Astrocyte (in vitro differentiated cells and primary cell): ENCODE measurements at regions not wholly inside any gene's neighbourhood (a gene's known extent, or its start where the extent isn't known, plus 50 kb on each side); places are given as distances from the start of the nearest gene placed in this dataset.
"Not testable (repeated sequence)": the region's sequence is repeated elsewhere in the genome, so short reads cannot be mapped to it uniquely, and the experiment has no call there.

Source experiments
- DNase-seq: peaks from one replicate; pipeline ENCODE4 v3.0.0-alpha.2; 2010; ENCODE audit warnings: low read depth
- FAIRE-seq: peaks from 2 replicates; lab custom pipeline; 2011; peaks lifted over from hg19 to GRCh38; lab: Jason Lieb, UNC
- H2AFZ ChIP-seq: 2 replicates; pipeline ENCODE4 v1.6.0; 2012; ENCODE audit warnings: low read depth, low read length, inconsistent platforms
- H3K27ac ChIP-seq: 2 replicates; pipeline ENCODE4 v1.5.1; 2011; ENCODE audit warnings: low read depth, low read length, inconsistent platforms
- H3K27me3 ChIP-seq: 2 replicates; pipeline ENCODE4 v1.6.0; 2011; ENCODE audit warnings: low read length, inconsistent platforms; ENCODE audit not compliant: insufficient read depth
- H3K36me3 ChIP-seq: 2 replicates; pipeline ENCODE4 v1.5.1; 2011; ENCODE audit warnings: low read length, inconsistent platforms; ENCODE audit not compliant: insufficient read depth
- H3K4me1 ChIP-seq: 2 replicates; pipeline ENCODE4 v1.5.1; 2011; ENCODE audit warnings: low read length, inconsistent platforms; ENCODE audit not compliant: insufficient read depth
- H3K4me2 ChIP-seq: 2 replicates; pipeline ENCODE4 v1.6.0; 2012; ENCODE audit warnings: low read length, inconsistent platforms
- H3K4me3 ChIP-seq: 2 replicates; pipeline ENCODE4 v1.5.1; 2011; ENCODE audit warnings: low read depth, mild to moderate bottlenecking, low read length, inconsistent platforms; ENCODE audit not compliant: insufficient read depth
- H3K79me2 ChIP-seq: 2 replicates; pipeline ENCODE4 v1.6.0; 2012; ENCODE audit warnings: mild to moderate bottlenecking, low read length, inconsistent platforms; ENCODE audit not compliant: insufficient read depth
- H3K9ac ChIP-seq: 2 replicates; pipeline ENCODE4 v1.6.0; 2012; ENCODE audit warnings: mild to moderate bottlenecking, low read length, inconsistent platforms
- H3K9me3 ChIP-seq: 2 replicates; pipeline ENCODE4 v1.5.1; 2012; ENCODE audit warnings: low read depth, mild to moderate bottlenecking, low read length, inconsistent platforms; ENCODE audit not compliant: insufficient read depth
- H4K20me1 ChIP-seq: 2 replicates; pipeline ENCODE4 v1.6.0; 2012; ENCODE audit warnings: low read length, inconsistent platforms; ENCODE audit not compliant: insufficient read depth
- H3K27ac Mint-ChIP-seq: one replicate; pipeline ENCODE4 v1.8.0; 2021; ENCODE audit warnings: mild to moderate bottlenecking, mixed read lengths; ENCODE audit not compliant: unreplicated experiment
- H3K27me3 Mint-ChIP-seq: one replicate; pipeline ENCODE4 v1.8.0; 2021; ENCODE audit warnings: low read depth, mixed read lengths; ENCODE audit not compliant: unreplicated experiment
- H3K36me3 Mint-ChIP-seq: one replicate; pipeline ENCODE4 v1.8.0; 2021; ENCODE audit warnings: low read depth, mixed read lengths; ENCODE audit not compliant: unreplicated experiment
- H3K4me1 Mint-ChIP-seq: one replicate; pipeline ENCODE4 v1.8.0; 2021; ENCODE audit warnings: low read depth, mixed read lengths; ENCODE audit not compliant: unreplicated experiment
- H3K4me3 Mint-ChIP-seq: one replicate; pipeline ENCODE4 v1.8.0; 2021; ENCODE audit warnings: mild to moderate bottlenecking, moderate library complexity, mixed read lengths; ENCODE audit not compliant: unreplicated experiment
- H3K9me3 Mint-ChIP-seq: one replicate; pipeline ENCODE4 v1.8.0; 2021; ENCODE audit warnings: mild to moderate bottlenecking, mixed read lengths; ENCODE audit not compliant: unreplicated experiment
- CTCF ChIP-seq: IDR thresholded peaks from 2 replicates; pipeline ENCODE4 v1.5.1; 2011; ENCODE audit warnings: low read depth, mild to moderate bottlenecking, inconsistent platforms, low read length, moderate library complexity; ENCODE audit not compliant: insufficient read depth
- EZH2 ChIP-seq: IDR thresholded peaks from 2 replicates; pipeline ENCODE4 v1.6.1; 2012; ENCODE audit warnings: mild to moderate bottlenecking, low read length, inconsistent platforms; ENCODE audit not compliant: insufficient read depth

- no peaks in the 10 kb centered on the region for H3K79me2 ChIP-seq
- no peaks in the 10 kb centered on the region for H3K9me3 ChIP-seq
- no peaks in the 10 kb centered on the region for H3K27me3 ChIP-seq
- no peaks in the 10 kb centered on the region for H3K4me1 ChIP-seq
- Mint-ChIP-seq H3K4me1 (no peaks in the 10 kb centered on the region), H3K36me3 (peaks cover 2% of the 10 kb centered on the region), H3K4me3 (no peak overlapping the region), H3K27me3 (peaks cover 28% of the 10 kb centered on the region), H3K27ac (no peak overlapping the region), H3K9me3 (peaks cover 9% of the 10 kb centered on the region)
- H3K9ac ChIP-seq = no peak overlapping the region
- no peaks in the 10 kb centered on the region for H3K36me3 ChIP-seq
- H3K27ac ChIP-seq = no peak overlapping the region
- H4K20me1 ChIP-seq = no peaks in the 10 kb centered on the region
- H2AFZ ChIP-seq = no peak overlapping the region
- no peak overlapping the region for H3K4me2 ChIP-seq
- FAIRE-seq = no peak
- no peak overlapping the region for H3K4me3 ChIP-seq
- no peak for DNase-seq
- TF ChIP-seq EZH2 (no peak), CTCF (no peak)
These were observed 282.7 kb upstream of the SFSWAP start for GRCh38 chr12:131428091-131428685.

DNA sequence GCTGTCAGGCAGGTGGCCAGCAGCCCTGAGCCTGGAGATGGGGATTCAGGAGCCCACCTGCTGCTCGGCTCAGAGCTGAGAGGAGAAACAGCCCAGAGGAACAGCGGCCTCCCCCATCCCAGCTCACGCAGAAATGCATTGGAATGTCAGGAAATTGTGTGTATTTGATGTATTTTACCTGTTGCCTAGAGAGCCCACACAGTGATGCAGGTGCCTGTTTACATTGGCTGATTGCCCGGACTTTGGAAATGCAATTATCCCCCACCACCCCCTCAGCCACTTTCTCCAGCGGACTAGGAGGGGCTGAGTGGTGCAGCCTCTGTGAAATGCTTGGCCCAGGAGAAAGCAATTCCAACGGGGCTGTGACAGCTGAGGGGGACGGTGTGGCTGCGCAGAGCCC lies 281.7 kb upstream of the SFSWAP start:
- DNase-seq, H3K9me3 Mint-ChIP-seq, H3K9ac ChIP-seq, H4K20me1 ChIP-seq, H2AFZ ChIP-seq, H3K4me1 ChIP-seq, H3K79me2 ChIP-seq, H3K4me3 ChIP-seq, H3K4me1 Mint-ChIP-seq, H3K4me3 Mint-ChIP-seq, H3K27ac Mint-ChIP-seq, FAIRE-seq, H3K36me3 Mint-ChIP-seq, H3K4me2 ChIP-seq, H3K27ac ChIP-seq, H3K27me3 ChIP-seq, H3K36me3 ChIP-seq, H3K9me3 ChIP-seq: not testable (repeated sequence)
- peaks cover 25% of the 10 kb centered on the region for H3K27me3 Mint-ChIP-seq

DNA sequence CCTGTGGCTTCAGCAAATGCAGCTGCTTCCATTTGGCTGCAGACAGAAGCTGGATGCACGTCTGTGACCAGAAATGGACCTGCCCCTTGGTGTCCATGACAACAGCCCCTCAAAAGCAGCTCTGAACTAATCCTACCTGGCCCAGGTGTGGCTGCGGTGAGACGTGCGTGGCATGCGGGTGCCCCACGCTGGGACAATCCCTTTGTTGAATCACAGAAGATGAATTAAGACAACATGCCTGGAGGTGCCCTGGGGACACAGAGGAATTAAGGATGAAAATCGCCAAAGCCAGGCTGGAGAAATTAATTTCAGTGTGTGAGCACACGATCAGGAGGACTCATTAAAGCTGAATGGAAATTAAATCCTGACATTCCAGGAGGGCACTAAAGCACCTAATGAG lies 281.2 kb upstream of the SFSWAP start:
- H3K27ac Mint-ChIP-seq, H3K4me2 ChIP-seq, H3K36me3 ChIP-seq, H3K9me3 Mint-ChIP-seq, H4K20me1 ChIP-seq, H3K4me1 Mint-ChIP-seq, H3K9me3 ChIP-seq, H3K27ac ChIP-seq, H3K27me3 ChIP-seq, H2AFZ ChIP-seq, FAIRE-seq, DNase-seq, H3K4me3 Mint-ChIP-seq, H3K4me3 ChIP-seq, H3K36me3 Mint-ChIP-seq, H3K4me1 ChIP-seq, H3K79me2 ChIP-seq, H3K9ac ChIP-seq: not testable (repeated sequence)
- H3K27me3 Mint-ChIP-seq = peaks cover 29% of the 10 kb centered on the region
